Stimulated activated naive CD8-positive, alpha-beta T cell treated with anti-CD3 and anti-CD28 coated beads, Interleukin-15, Interleukin-2, amounts not matched to agents 100 U/mL and 50 U/mL, for 24 hours (primary cell): ENCODE measurements at regions not wholly inside any gene's neighbourhood (a gene's known extent, or its start where the extent isn't known, plus 50 kb on each side); places are given as distances from the start of the nearest gene placed in this dataset.

ENCODE experiments used
- ATAC-seq: fragments of 150-1000 bp; cut with Tn5 transposase; one replicate; pipeline ENCODE4 v1.10.0; 2021
- DNase-seq: peaks from one replicate; pipeline ENCODE4 v3.0.0; 2021

GRCh38 chr15:37165395-37165794 is 65.0 kb upstream of the MEIS2 start:
- no peak for ATAC-seq

GRCh38 chr15:37166402-37166801 is 66.1 kb upstream of the MEIS2 start:
- no peak for DNase-seq
- ATAC-seq = no peak

More at GRCh38 chr15:37165395-37165794, 65.0 kb upstream of the MEIS2 start:
- no peak for DNase-seq

GRCh38 chr15:37181339-37181738 is 81.0 kb upstream of the MEIS2 start:
- ATAC-seq (no peak), DNase-seq (no peak)

- ATAC-seq (no peak), DNase-seq (no peak)
Measured at GRCh38 chr15:37199545-37199944, 99.2 kb upstream of the MEIS2 start.

- no peak for ATAC-seq
- DNase-seq = no peak
Measured at GRCh38 chr15:37203050-37203449, 102.7 kb upstream of the MEIS2 start.

- ATAC-seq = no peak
- DNase-seq = no peak
Measured at GRCh38 chr15:37204692-37205091, 104.3 kb upstream of the MEIS2 start.

GRCh38 chr15:37206690-37207089 is 106.3 kb upstream of the MEIS2 start:
- ATAC-seq = no peak
- DNase-seq = no peak

- no peak for DNase-seq
Measured at GRCh38 chr15:37208146-37209040, 108.0 kb upstream of the MEIS2 start.

GRCh38 chr15:37209041-37209363 is 108.7 kb upstream of the MEIS2 start:
- no peak for ATAC-seq
- no peak for DNase-seq

More at GRCh38 chr15:37208146-37209040, 108.0 kb upstream of the MEIS2 start:
- no peak for ATAC-seq

GRCh38 chr15:37217567-37217966 is 117.2 kb upstream of the MEIS2 start:
- no peak for ATAC-seq
- DNase-seq = no peak

GRCh38 chr15:37218351-37218916 is 118.1 kb upstream of the MEIS2 start:
- ATAC-seq = no peak
- no peak for DNase-seq

- no peak for DNase-seq
- ATAC-seq = no peak
Measured at GRCh38 chr15:37219211-37219701, 118.9 kb upstream of the MEIS2 start.

GRCh38 chr15:37220949-37221670 is 120.8 kb upstream of the MEIS2 start:
- ATAC-seq = no peak

GRCh38 chr15:37221671-37222145 is 121.4 kb upstream of the MEIS2 start:
- DNase-seq = no peak
- no peak for ATAC-seq

More at GRCh38 chr15:37220949-37221670, 120.8 kb upstream of the MEIS2 start:
- DNase-seq = no peak

GRCh38 chr15:37223089-37223488 is 122.7 kb upstream of the MEIS2 start:
- DNase-seq = no peak
- ATAC-seq = no peak

- DNase-seq (no peak), ATAC-seq (no peak)
Measured at GRCh38 chr15:37229855-37230619, 129.7 kb upstream of the MEIS2 start.

GRCh38 chr15:37245358-37245757 is 145.0 kb upstream of the MEIS2 start:
- DNase-seq = no peak

GRCh38 chr15:37246065-37246464 is 145.7 kb upstream of the MEIS2 start:
- DNase-seq = no peak
- ATAC-seq = no peak

More at GRCh38 chr15:37245358-37245757, 145.0 kb upstream of the MEIS2 start:
- no peak for ATAC-seq

- ATAC-seq (no peak), DNase-seq (no peak)
Measured at GRCh38 chr15:37246856-37247255, 146.5 kb upstream of the MEIS2 start.

- DNase-seq = no peak
- ATAC-seq = no peak
Measured at GRCh38 chr15:37249249-37249648, 148.9 kb upstream of the MEIS2 start.

GRCh38 chr15:37252530-37252929 is 152.2 kb upstream of the MEIS2 start:
- ATAC-seq (no peak), DNase-seq (no peak)

- no peak for ATAC-seq
- DNase-seq = no peak
Measured at GRCh38 chr15:37253877-37254276, 153.5 kb upstream of the MEIS2 start.
